Tibial nerve (tissue), 4 donors: ENCODE measurements at regions not wholly inside any gene's neighbourhood (a gene's known extent, or its start where the extent isn't known, plus 50 kb on each side); places are given as distances from the start of the nearest gene placed in this dataset.

Experiments
- DNase-seq, 2 donors: peaks; one replicate each; pipeline ENCODE4 v3.0.0-alpha.2; 2019; ENCODE audit warnings: low spot score in 2 of 2
- H3K27ac ChIP-seq, 4 donors: fragments of 200-600 bp; sonication (generic) in 3 of 4; one replicate each; pipeline ENCODE4 v1.5.1; 2017 to 2019; ENCODE audit warnings: mild to moderate bottlenecking in 1 of 4
- H3K27me3 ChIP-seq, 2 donors: fragments of 200-600 bp; sonication (generic) in 1 of 2; one replicate each; pipeline versions ENCODE4 v1.5.1 to v1.6.0; 2017 to 2019
- H3K36me3 ChIP-seq, 3 donors: fragments of 200-600 bp; sonication (generic); one replicate each; pipeline ENCODE4 v1.5.1; 2018 to 2019
- H3K4me1 ChIP-seq, 4 donors: fragments of 200-600 bp; sonication (generic) in 3 of 4; one replicate each; pipeline ENCODE4 v1.5.1; 2017 to 2019
- H3K4me3 ChIP-seq, 4 donors: fragments of 200-600 bp; sonication (generic) in 3 of 4; one replicate each; pipeline ENCODE4 v1.5.1; 2017 to 2019; ENCODE audit warnings: mild to moderate bottlenecking in 1 of 4, moderate library complexity in 1 of 4
- H3K9me3 ChIP-seq, 4 donors: fragments of 200-600 bp; sonication (generic) in 3 of 4; one replicate each; pipeline ENCODE4 v1.5.1; 2017 to 2019
- CTCF ChIP-seq, 5 experiments: fragments of 200-600 bp in 3 of 5; fragments of 450-650 bp in 2 of 5; sonication (generic) in 3 of 5; IDR thresholded peaks; one replicate each; pipeline ENCODE4 v1.5.1; 2016 to 2019; ENCODE audit warnings: antibody characterized with exemption in 5 of 5, mild to moderate bottlenecking in 3 of 5, moderate library complexity in 2 of 5
- EP300 ChIP-seq, 2 donors: sonication (generic); formaldehyde crosslinking; IDR thresholded peaks; one replicate each; pipeline ENCODE4 v1.6.1; 2017; ENCODE audit warnings: antibody characterized with exemption in 2 of 2, mild to moderate bottlenecking in 1 of 2
- POLR2A ChIP-seq, 2 donors: fragments of 450-650 bp; IDR thresholded peaks; one replicate each; pipeline ENCODE4 v1.6.1; 2017; ENCODE audit warnings: antibody characterized with exemption in 2 of 2, mild to moderate bottlenecking in 2 of 2, moderate library complexity in 2 of 2
- WGBS, 2 donors: methylation state at CpG; one replicate each; pipeline ENCODE4 v1.1.5; 2018; 5-methylcytosine and 5-hydroxymethylcytosine counted together

GRCh38 chr16:86984991-86985647 is 332.1 kb downstream of the C16orf95 start:
- Histone ChIP-seq H3K4me3 (no peak overlapping the region), H3K27ac (no peak overlapping the region), H3K9me3 (no peaks in the 10 kb centered on the region), H3K36me3 (no peaks in the 10 kb centered on the region), H3K4me1 (no peaks in the 10 kb centered on the region), H3K27me3 (peaks cover 0 to 9% of the 10 kb centered on the region in 2 donors)
- 53 to 71% methylated on average over 10 to 12 of the region's 13 CpGs for WGBS, 2 donors
- TF ChIP-seq EP300 (IDR thresholded peaks at IDR 0.05) (no peak), POLR2A (IDR thresholded peaks at IDR 0.05) (no peak), CTCF (IDR thresholded peaks at IDR 0.05) (no peak)
- DNase-seq: no peak

- 89 to 96% methylated on average over 12 of the region's 12 CpGs for WGBS, 2 donors
- Histone ChIP-seq H3K36me3 (no peaks in the 10 kb centered on the region), H3K4me1 (no peaks in the 10 kb centered on the region), H3K27ac (no peak overlapping the region), H3K27me3 (peaks cover 0 to 9% of the 10 kb centered on the region in 2 donors), H3K9me3 (no peaks in the 10 kb centered on the region), H3K4me3 (no peak overlapping the region)
- TF ChIP-seq CTCF (IDR thresholded peaks at IDR 0.05): no peak
- TF ChIP-seq POLR2A (IDR thresholded peaks at IDR 0.05): no peak
- TF ChIP-seq EP300 (IDR thresholded peaks at IDR 0.05): no peak
- DNase-seq: no peak
Observed at GRCh38 chr16:86985648-86986015, 331.6 kb downstream of the C16orf95 start.

GRCh38 chr16:86986136-86986535 is 331.1 kb downstream of the C16orf95 start:
- no peak for DNase-seq

GRCh38 chr16:86986809-86987487 is 330.2 kb downstream of the C16orf95 start:
- Histone ChIP-seq H3K27ac (no peak overlapping the region), H3K36me3 (no peaks in the 10 kb centered on the region), H3K27me3 (peaks cover 0 to 13% of the 10 kb centered on the region in 2 donors), H3K9me3 (no peaks in the 10 kb centered on the region), H3K4me1 (no peaks in the 10 kb centered on the region), H3K4me3 (no peak overlapping the region)
- WGBS, 2 donors: 89% methylated on average over 17 to 18 of the region's 18 CpGs
- TF ChIP-seq CTCF (IDR thresholded peaks at IDR 0.05) (no peak), POLR2A (IDR thresholded peaks at IDR 0.05) (no peak), EP300 (IDR thresholded peaks at IDR 0.05) (no peak)
- DNase-seq: no peak

More at GRCh38 chr16:86986136-86986535, 331.1 kb downstream of the C16orf95 start:
- no peak for TF ChIP-seq POLR2A (IDR thresholded peaks at IDR 0.05)
- no peak for TF ChIP-seq CTCF (IDR thresholded peaks at IDR 0.05)
- TF ChIP-seq EP300 (IDR thresholded peaks at IDR 0.05): no peak
- Histone ChIP-seq H3K9me3 (no peaks in the 10 kb centered on the region), H3K4me3 (no peak overlapping the region), H3K27me3 (peaks cover 0 to 9% of the 10 kb centered on the region in 2 donors), H3K36me3 (no peaks in the 10 kb centered on the region), H3K27ac (no peak overlapping the region), H3K4me1 (no peaks in the 10 kb centered on the region)
- 77 to 80% methylated on average over 7 of the region's 7 CpGs for WGBS, 2 donors
